Hepatocyte (in vitro differentiated cells): ENCODE measurements at regions not wholly inside any gene's neighbourhood (a gene's known extent, or its start where the extent isn't known, plus 50 kb on each side); places are given as distances from the start of the nearest gene placed in this dataset.

Experiments used
- DNase-seq: peaks from one replicate; pipeline ENCODE4 v3.0.0-alpha.2; 2016; ENCODE audit warnings: low spot score
- H2AFZ ChIP-seq: fragments of 200-600 bp; sonication (generic); 2 replicates; pipeline ENCODE4 v1.6.0; 2016; ENCODE audit warnings: antibody characterized with exemption, mild to moderate bottlenecking
- H3K27ac ChIP-seq: fragments of 200-600 bp; sonication (generic); 2 replicates; pipeline ENCODE4 v1.5.1; 2016; ENCODE audit warnings: mild to moderate bottlenecking
- H3K27me3 ChIP-seq: fragments of 200-600 bp; sonication (generic); 2 replicates; pipeline ENCODE4 v1.6.1; 2016
- H3K36me3 ChIP-seq: fragments of 200-600 bp; sonication (generic); replicated peaks from 2 replicates; pipeline ENCODE4 v1.5.1; 2016; ENCODE audit warnings: low read depth; ENCODE audit not compliant: insufficient read depth
- H3K4me1 ChIP-seq: fragments of 200-600 bp; sonication (generic); 2 replicates; pipeline ENCODE4 v1.5.1; 2016; ENCODE audit warnings: mild to moderate bottlenecking, moderate library complexity; ENCODE audit not compliant: insufficient read depth
- H3K4me2 ChIP-seq: fragments of 200-600 bp; sonication (generic); 2 replicates; pipeline ENCODE4 v1.6.0; 2016
- H3K4me3 ChIP-seq: fragments of 200-600 bp; sonication (generic); 2 replicates; pipeline ENCODE4 v1.5.1; 2016; ENCODE audit warnings: mild to moderate bottlenecking
- H3K79me2 ChIP-seq: fragments of 200-600 bp; sonication (generic); 2 replicates; pipeline ENCODE4 v1.6.0; 2017; ENCODE audit warnings: mild to moderate bottlenecking
- H3K9me2 ChIP-seq: fragments of 200-600 bp; sonication (generic); replicated peaks from 2 replicates; pipeline ENCODE4 v1.6.0; 2017; ENCODE audit warnings: mild to moderate bottlenecking; ENCODE audit not compliant: insufficient read depth
- H3K9me3 ChIP-seq: fragments of 200-600 bp; sonication (generic); 2 replicates; pipeline ENCODE4 v1.5.1; 2016; ENCODE audit warnings: low read depth, mild to moderate bottlenecking
- H4K20me1 ChIP-seq: fragments of 200-600 bp; sonication (generic); 2 replicates; pipeline ENCODE4 v1.6.0; 2016; ENCODE audit warnings: mild to moderate bottlenecking; ENCODE audit not compliant: insufficient read depth, poor library complexity, severe bottlenecking
- CTCF ChIP-seq: fragments of 200-600 bp; sonication (generic); IDR thresholded peaks from 2 replicates; pipeline ENCODE4 v1.5.1; 2016; ENCODE audit warnings: antibody characterized with exemption, mild to moderate bottlenecking; ENCODE audit not compliant: poor library complexity
- EZH2 ChIP-seq: fragments of 200-600 bp; sonication (generic); IDR thresholded peaks from 2 replicates; pipeline ENCODE4 v1.6.1; 2016; ENCODE audit warnings: antibody characterized with exemption, mild to moderate bottlenecking, borderline replicate concordance
- EZH2phosphoT487 ChIP-seq: fragments of 200-600 bp; sonication (generic); IDR thresholded peaks from one replicate; pipeline ENCODE4 v1.6.1; 2018; ENCODE audit warnings: antibody characterized with exemption, mild to moderate bottlenecking, low read depth, moderate library complexity; ENCODE audit not compliant: unreplicated experiment, severe bottlenecking
- WGBS: methylation state at CpG from one replicate; pipeline ENCODE4 v1.1.6; 2016; ENCODE audit warnings: low lambda C conversion rate; ENCODE audit errors: missing lambda C conversion rate; 5-methylcytosine and 5-hydroxymethylcytosine counted together

- Histone ChIP-seq H3K27me3 (no peaks in the 10 kb centered on the region), H3K79me2 (no peaks in the 10 kb centered on the region), H4K20me1 (no peaks in the 10 kb centered on the region), H3K4me2 (no peak overlapping the region), H3K9me2 (no peaks in the 10 kb centered on the region), H3K9me3 (no peaks in the 10 kb centered on the region), H2AFZ (no peak overlapping the region), H3K36me3 (no peaks in the 10 kb centered on the region), H3K4me1 (no peaks in the 10 kb centered on the region), H3K27ac (no peak overlapping the region), H3K4me3 (no peak overlapping the region)
- 73% methylated on average over 7 of the region's 7 CpGs for WGBS
- TF ChIP-seq EZH2 = no peak
- TF ChIP-seq CTCF = no peak
- no peak for TF ChIP-seq EZH2phosphoT487
- no peak for DNase-seq
Measured at GRCh38 chr20:48042628-48043027, 257.3 kb upstream of the SULF2 start.

GRCh38 chr20:48041078-48041780 is 255.9 kb upstream of the SULF2 start:
- no peaks in the 10 kb centered on the region for H3K9me3 ChIP-seq
- no peak overlapping the region for H3K4me2 ChIP-seq

GRCh38 chr20:48040491-48040890 is 255.2 kb upstream of the SULF2 start:
- DNase-seq = no peak
- TF ChIP-seq EZH2 = no peak
- TF ChIP-seq CTCF = no peak
- TF ChIP-seq EZH2phosphoT487 = no peak
- no peaks in the 10 kb centered on the region for H3K36me3 ChIP-seq
- no peak overlapping the region for H2AFZ ChIP-seq
- H3K9me2 ChIP-seq = no peaks in the 10 kb centered on the region
- H3K9me3 ChIP-seq = no peaks in the 10 kb centered on the region
- H3K79me2 ChIP-seq = no peaks in the 10 kb centered on the region
- H3K27ac ChIP-seq = no peak overlapping the region
- H3K4me3 ChIP-seq = no peak overlapping the region
- H4K20me1 ChIP-seq = no peaks in the 10 kb centered on the region
- no peak overlapping the region for H3K4me2 ChIP-seq
- no peaks in the 10 kb centered on the region for H3K4me1 ChIP-seq
- H3K27me3 ChIP-seq = no peaks in the 10 kb centered on the region
- WGBS = 71% methylated on average over 6 of the region's 6 CpGs

More at GRCh38 chr20:48041078-48041780, 255.9 kb upstream of the SULF2 start:
- 44% methylated on average over 17 of the region's 17 CpGs for WGBS
- TF ChIP-seq CTCF (no peak), EZH2 (no peak), EZH2phosphoT487 (no peak)
- H3K36me3 ChIP-seq = no peaks in the 10 kb centered on the region
- no peak overlapping the region for H3K27ac ChIP-seq
- no peaks in the 10 kb centered on the region for H3K4me1 ChIP-seq
- no peak for DNase-seq
- no peaks in the 10 kb centered on the region for H4K20me1 ChIP-seq
- H3K4me3 ChIP-seq = no peak overlapping the region
- H3K9me2 ChIP-seq = no peaks in the 10 kb centered on the region
- no peak overlapping the region for H2AFZ ChIP-seq
- H3K79me2 ChIP-seq = no peaks in the 10 kb centered on the region
- no peaks in the 10 kb centered on the region for H3K27me3 ChIP-seq
